GM20000 (cell line): ENCODE measurements at regions not wholly inside any gene's neighbourhood (a gene's known extent, or its start where the extent isn't known, plus 50 kb on each side); places are given as distances from the start of the nearest gene placed in this dataset.
"Not testable (repeated sequence)": the region's sequence is repeated elsewhere in the genome, so short reads cannot be mapped to it uniquely, and the experiment has no call there.

Experiments used
- DNase-seq: peaks from one replicate; pipeline ENCODE4 v3.0.0; 2012; ENCODE audit warnings: low spot score
- TF ChIP-seq, protein P1 (sequence below): IDR thresholded peaks from 2 replicates; pipeline ENCODE4 v1.5.1; 2012; ENCODE audit warnings: mild to moderate bottlenecking, control low read depth; ENCODE audit errors: extremely low read depth, missing control alignments

DNA sequence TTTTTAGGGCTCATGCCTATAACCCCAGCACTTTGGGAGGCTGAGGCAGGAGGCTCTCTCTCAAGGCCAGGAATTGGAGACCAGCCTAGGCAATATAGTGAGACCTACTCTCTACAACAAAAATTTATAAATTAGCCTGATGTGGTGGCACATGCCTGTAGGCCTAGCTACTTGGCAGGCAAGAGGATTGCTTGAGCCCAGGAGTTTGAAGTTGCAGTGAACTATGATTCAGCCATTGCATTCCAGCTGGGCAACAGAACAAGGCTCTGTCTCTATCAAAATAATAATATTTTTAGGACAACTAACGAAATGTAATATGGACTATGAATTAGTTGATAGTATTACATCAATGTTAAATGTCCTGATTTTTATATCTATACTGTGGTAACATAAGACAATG is 68.8 kb upstream of the ARID1A start:
- TF ChIP-seq, protein P1, sequence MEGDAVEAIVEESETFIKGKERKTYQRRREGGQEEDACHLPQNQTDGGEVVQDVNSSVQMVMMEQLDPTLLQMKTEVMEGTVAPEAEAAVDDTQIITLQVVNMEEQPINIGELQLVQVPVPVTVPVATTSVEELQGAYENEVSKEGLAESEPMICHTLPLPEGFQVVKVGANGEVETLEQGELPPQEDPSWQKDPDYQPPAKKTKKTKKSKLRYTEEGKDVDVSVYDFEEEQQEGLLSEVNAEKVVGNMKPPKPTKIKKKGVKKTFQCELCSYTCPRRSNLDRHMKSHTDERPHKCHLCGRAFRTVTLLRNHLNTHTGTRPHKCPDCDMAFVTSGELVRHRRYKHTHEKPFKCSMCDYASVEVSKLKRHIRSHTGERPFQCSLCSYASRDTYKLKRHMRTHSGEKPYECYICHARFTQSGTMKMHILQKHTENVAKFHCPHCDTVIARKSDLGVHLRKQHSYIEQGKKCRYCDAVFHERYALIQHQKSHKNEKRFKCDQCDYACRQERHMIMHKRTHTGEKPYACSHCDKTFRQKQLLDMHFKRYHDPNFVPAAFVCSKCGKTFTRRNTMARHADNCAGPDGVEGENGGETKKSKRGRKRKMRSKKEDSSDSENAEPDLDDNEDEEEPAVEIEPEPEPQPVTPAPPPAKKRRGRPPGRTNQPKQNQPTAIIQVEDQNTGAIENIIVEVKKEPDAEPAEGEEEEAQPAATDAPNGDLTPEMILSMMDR: no peak
- no peak for DNase-seq

DNA sequence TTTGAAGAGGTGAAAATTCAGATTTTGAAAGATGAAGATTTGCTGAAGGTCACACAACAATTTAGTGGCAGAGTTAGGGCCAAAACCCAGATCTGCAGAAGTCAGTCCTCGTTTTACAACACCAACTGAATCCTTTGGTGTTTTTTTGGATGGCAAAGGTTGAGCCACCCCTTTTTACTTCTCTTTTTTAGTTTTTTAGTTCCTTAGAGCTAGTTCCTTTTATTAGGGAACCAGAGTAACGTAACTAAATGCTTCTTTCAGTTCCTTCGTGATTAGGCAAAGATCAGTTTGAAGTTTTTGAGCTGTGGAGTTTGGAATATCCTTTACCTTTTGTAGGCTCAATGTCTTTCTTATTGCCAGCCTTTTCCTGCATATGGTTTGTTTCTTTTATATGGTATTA is 67.9 kb upstream of the ARID1A start:
- peak; percentile 22 for DNase-seq
- TF ChIP-seq, protein P1: no peak

DNA sequence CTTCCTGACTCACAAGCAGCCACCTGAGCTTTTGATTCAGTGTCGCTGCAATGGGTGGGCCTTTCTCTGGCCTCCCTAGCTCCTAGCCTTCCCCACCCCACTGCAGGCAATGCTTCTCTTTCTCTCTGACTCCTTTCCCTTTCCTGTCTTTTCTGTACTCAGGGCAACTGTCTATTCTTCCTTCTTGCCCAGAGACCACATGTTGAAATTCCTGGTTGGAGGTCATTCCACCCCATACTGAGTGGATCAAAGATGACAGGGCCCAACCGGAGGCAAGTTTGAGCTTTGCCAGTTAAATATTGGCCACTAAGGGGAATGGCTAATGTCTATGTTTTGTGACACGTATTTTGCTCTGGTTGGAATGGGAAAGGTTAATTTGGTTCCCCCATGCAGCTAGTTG is 65.2 kb upstream of the ARID1A start:
- DNase-seq: no peak
- TF ChIP-seq, protein P1: no peak

DNA sequence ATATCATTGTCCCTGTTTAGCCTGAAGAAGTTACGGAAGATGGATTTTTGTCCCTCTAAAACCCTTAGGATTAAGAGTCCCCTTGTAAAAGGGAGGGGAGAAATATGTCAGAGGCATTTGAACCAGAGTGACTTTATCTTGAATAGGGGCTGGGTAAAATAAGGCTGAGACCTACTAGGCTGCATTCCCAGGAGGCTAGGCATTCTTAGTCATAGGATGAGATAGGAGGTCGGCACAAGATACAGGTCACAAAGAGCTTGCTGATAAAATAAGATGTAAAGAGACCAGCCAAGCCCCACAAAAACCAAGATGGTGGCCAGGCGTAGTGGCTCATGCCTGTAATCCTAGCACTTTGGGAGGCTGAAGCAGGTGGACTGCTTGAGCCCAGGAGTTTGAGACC is 60.0 kb upstream of the ARID1A start:
- DNase-seq: not testable (repeated sequence)

DNA sequence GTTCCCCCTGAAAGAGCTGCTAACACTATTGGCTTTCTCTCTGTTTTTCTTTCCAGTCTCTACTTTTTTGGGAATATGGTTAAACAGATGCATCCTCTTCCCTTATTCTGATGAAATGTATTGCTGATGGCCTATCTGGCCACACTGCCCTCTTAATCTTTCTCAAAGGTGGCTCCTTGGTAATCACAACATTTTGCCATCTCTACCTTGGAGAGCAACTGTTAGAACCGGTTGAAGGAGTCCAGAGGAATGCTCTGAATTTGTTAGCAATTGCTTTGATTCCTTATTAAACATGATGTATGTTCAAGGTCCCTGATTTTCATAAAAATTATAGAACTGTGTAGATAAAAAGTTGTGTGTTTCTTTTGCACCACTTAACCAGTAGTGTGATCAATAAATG is 50.1 kb upstream of the ARID1A start:
- TF ChIP-seq, protein P1: no peak

More for the DNA sequence above, 50.1 kb upstream of the ARID1A start:
- no peak for DNase-seq
